ENCODE measurements at regions not wholly inside any gene's neighbourhood (a gene's known extent, or its start where the extent isn't known, plus 50 kb on each side); places are given as distances from the start of the nearest gene placed in this dataset.

DNA sequence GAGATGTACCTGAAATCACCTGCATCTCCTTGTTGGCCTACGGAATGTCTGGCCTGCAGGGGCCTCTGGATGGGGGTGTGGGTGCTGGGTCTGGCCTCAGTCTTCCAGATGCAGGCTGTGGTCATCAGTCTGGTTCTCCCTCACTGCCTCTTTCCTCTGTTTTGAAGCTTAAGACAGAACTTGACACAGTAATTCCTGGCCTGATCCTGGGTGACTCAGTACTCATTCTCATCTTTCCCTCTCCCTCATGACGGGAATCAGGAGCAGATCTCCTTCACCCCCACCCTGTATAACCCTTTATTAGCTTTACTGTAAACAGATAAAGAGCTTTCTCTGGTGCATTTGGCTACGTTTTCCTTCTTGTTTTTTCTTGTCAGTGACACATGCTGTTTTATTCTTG lies 89.3 kb upstream of the ADAMTS16 start:
- no peak for TF ChIP-seq POLR2A (IDR thresholded peaks at IDR 0.05)
- TF ChIP-seq CTCF (IDR thresholded peaks at IDR 0.05), result no peak
- TF ChIP-seq POLR2AphosphoS5 (IDR thresholded peaks at IDR 0.05), result no peak

All from prostate gland (tissue), 2 donors.